Right lobe of liver (tissue), 4 donors: ENCODE measurements at regions not wholly inside any gene's neighbourhood (a gene's known extent, or its start where the extent isn't known, plus 50 kb on each side); places are given as distances from the start of the nearest gene placed in this dataset.
"Not testable (repeated sequence)": the region's sequence is repeated elsewhere in the genome, so short reads cannot be mapped to it uniquely, and the experiment has no call there.

Experiments
- POLR2A ChIP-seq: fragments of 450-650 bp; IDR thresholded peaks from one replicate; pipeline ENCODE4 v1.6.1; 2017; ENCODE audit warnings: antibody characterized with exemption, mild to moderate bottlenecking
- TF ChIP-seq, protein P1 (sequence below), 4 donors: fragments of 200-600 bp in 3 of 4; fragments of 450-650 bp in 1 of 4; IDR thresholded peaks; one replicate each; pipeline versions ENCODE4 v1.5.1 to v1.8.0; 2016 to 2022; ENCODE audit warnings: antibody characterized with exemption in 4 of 4, mild to moderate bottlenecking in 2 of 4
- donor health status: DM: no; HTN: no; CAD: no.
- donor health status: DM: no; HTN: no; CAD: no.
- donor health status: DM: no; HTN: yes; CAD: no.

DNA sequence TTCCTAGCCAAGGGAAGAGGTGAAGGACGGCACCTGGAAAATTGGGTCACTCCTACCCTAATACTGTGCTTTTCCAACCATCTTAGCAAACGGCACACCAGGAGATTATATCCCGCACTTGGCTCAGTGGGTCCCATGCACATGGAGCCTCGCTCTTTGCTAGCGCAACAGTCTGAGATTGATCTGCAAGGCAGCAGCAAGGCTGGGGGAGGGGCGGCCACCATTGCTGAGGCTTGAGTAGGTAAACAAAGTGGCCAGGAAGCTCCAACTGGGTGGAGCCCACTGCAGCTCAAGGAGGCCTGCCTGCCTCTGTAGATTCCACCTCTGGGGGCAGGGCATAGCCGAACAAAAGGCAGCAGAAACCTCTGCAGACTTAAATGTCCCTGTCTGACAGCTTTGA is 157.9 kb downstream of the RAMP3 start:
- TF ChIP-seq, protein P1, sequence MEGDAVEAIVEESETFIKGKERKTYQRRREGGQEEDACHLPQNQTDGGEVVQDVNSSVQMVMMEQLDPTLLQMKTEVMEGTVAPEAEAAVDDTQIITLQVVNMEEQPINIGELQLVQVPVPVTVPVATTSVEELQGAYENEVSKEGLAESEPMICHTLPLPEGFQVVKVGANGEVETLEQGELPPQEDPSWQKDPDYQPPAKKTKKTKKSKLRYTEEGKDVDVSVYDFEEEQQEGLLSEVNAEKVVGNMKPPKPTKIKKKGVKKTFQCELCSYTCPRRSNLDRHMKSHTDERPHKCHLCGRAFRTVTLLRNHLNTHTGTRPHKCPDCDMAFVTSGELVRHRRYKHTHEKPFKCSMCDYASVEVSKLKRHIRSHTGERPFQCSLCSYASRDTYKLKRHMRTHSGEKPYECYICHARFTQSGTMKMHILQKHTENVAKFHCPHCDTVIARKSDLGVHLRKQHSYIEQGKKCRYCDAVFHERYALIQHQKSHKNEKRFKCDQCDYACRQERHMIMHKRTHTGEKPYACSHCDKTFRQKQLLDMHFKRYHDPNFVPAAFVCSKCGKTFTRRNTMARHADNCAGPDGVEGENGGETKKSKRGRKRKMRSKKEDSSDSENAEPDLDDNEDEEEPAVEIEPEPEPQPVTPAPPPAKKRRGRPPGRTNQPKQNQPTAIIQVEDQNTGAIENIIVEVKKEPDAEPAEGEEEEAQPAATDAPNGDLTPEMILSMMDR (IDR thresholded peaks at IDR 0.05): not testable (repeated sequence)
- TF ChIP-seq POLR2A: not testable (repeated sequence)
